Esophagus squamous epithelium (tissue), 4 donors: ENCODE measurements at regions not wholly inside any gene's neighbourhood (a gene's known extent, or its start where the extent isn't known, plus 50 kb on each side); places are given as distances from the start of the nearest gene placed in this dataset.

Source experiments
- POLR2A ChIP-seq, 4 donors: fragments of 450-650 bp; IDR thresholded peaks; one replicate each; pipeline ENCODE4 v1.6.1; 2017; ENCODE audit warnings: antibody characterized with exemption in 4 of 4, mild to moderate bottlenecking in 4 of 4, moderate library complexity in 3 of 4
- TF ChIP-seq, protein P1 (sequence below), 6 experiments: fragments of 450-650 bp in 4 of 6; fragments of 200-600 bp in 2 of 6; sonication (generic) in 2 of 6; IDR thresholded peaks; one replicate each; pipeline ENCODE4 v1.5.1; 2016 to 2019; ENCODE audit warnings: antibody characterized with exemption in 6 of 6, mild to moderate bottlenecking in 4 of 6, moderate library complexity in 4 of 6

GRCh38 chr4:1514612-1515011, 108.4 kb upstream of the NKX1-1 start:
- TF ChIP-seq, protein P1, sequence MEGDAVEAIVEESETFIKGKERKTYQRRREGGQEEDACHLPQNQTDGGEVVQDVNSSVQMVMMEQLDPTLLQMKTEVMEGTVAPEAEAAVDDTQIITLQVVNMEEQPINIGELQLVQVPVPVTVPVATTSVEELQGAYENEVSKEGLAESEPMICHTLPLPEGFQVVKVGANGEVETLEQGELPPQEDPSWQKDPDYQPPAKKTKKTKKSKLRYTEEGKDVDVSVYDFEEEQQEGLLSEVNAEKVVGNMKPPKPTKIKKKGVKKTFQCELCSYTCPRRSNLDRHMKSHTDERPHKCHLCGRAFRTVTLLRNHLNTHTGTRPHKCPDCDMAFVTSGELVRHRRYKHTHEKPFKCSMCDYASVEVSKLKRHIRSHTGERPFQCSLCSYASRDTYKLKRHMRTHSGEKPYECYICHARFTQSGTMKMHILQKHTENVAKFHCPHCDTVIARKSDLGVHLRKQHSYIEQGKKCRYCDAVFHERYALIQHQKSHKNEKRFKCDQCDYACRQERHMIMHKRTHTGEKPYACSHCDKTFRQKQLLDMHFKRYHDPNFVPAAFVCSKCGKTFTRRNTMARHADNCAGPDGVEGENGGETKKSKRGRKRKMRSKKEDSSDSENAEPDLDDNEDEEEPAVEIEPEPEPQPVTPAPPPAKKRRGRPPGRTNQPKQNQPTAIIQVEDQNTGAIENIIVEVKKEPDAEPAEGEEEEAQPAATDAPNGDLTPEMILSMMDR (IDR thresholded peaks at IDR 0.05) = no peak
- no peak for TF ChIP-seq POLR2A (IDR thresholded peaks at IDR 0.05)
